H1 (cell line): ENCODE measurements at regions not wholly inside any gene's neighbourhood (a gene's known extent, or its start where the extent isn't known, plus 50 kb on each side); places are given as distances from the start of the nearest gene placed in this dataset.

Source experiments
- CTCF ChIA-PET: fragments of 300-600 bp; sonication (Branson Sonifier 250); formaldehyde crosslinking; loops from one replicate; lab custom pipeline; 2021; ENCODE audit not compliant: partially characterized antibody; lab: Charles Lee
- POLR2A ChIA-PET: fragments of 300-600 bp; sonication (Branson Sonifier 250); formaldehyde crosslinking; loops from one replicate; lab custom pipeline; 2021; ENCODE audit warnings: inconsistent platforms; ENCODE audit not compliant: partially characterized antibody; lab: Charles Lee
- DNase-seq, 2 experiments: peaks; one replicate each; pipeline versions ENCODE4 v3.0.0 to v3.0.0-alpha.2; 2010 to 2022; ENCODE audit warnings: low spot score in 2 of 2, low read depth in 1 of 2, mixed read lengths in 1 of 2
- FAIRE-seq: peaks from 2 replicates; lab custom pipeline; 2011; peaks lifted over from hg19 to GRCh38; lab: Jason Lieb, UNC
- H2AFZ ChIP-seq: 2 replicates; pipeline ENCODE4 v1.8.1; 2012; ENCODE audit warnings: low read length, inconsistent platforms
- H2AK5ac ChIP-seq: 2 replicates; pipeline ENCODE4 v1.6.1; 2013; ENCODE audit warnings: low read depth, low read length
- H2BK120ac ChIP-seq: replicated peaks from 2 replicates; pipeline ENCODE3; 2013; ENCODE audit warnings: low read depth, low read length, inconsistent platforms
- H2BK12ac ChIP-seq: 2 replicates; pipeline ENCODE4 v1.6.1; 2013; ENCODE audit warnings: low read depth, low read length
- H2BK15ac ChIP-seq: 2 replicates; pipeline ENCODE4 v1.6.1; 2013; ENCODE audit warnings: low read length
- H2BK20ac ChIP-seq: 2 replicates; pipeline ENCODE4 v1.6.1; 2013; ENCODE audit warnings: low read length
- H2BK5ac ChIP-seq: 2 replicates; pipeline ENCODE4 v1.6.1; 2013; ENCODE audit warnings: low read depth, low read length
- H3K14ac ChIP-seq: 2 replicates; pipeline ENCODE4 v1.6.1; 2013; ENCODE audit warnings: inconsistent platforms; ENCODE audit not compliant: insufficient read length
- H3K18ac ChIP-seq: 2 replicates; pipeline ENCODE4 v1.6.1; 2013; ENCODE audit warnings: low read length; ENCODE audit errors: extremely low read depth
- H3K23ac ChIP-seq: 2 replicates; pipeline ENCODE4 v1.6.1; 2013; ENCODE audit warnings: inconsistent platforms; ENCODE audit not compliant: insufficient read length
- H3K23me2 ChIP-seq: 2 replicates; pipeline ENCODE4 v1.6.1; 2013; ENCODE audit warnings: low read depth, low read length
- H3K27ac ChIP-seq: 2 replicates; pipeline ENCODE4 v1.6.1; 2011; ENCODE audit warnings: low read depth, low read length, inconsistent platforms
- H3K27me3 ChIP-seq, 4 experiments: replicated peaks in 1 of 4; 1 replicate in 1 of 4; 2 replicates in 3 of 4; pipeline versions ENCODE4 v1.6.1 to v1.8.1; 2011 to 2013; ENCODE audit warnings: low read length in 3 of 4, mild to moderate bottlenecking in 3 of 4, inconsistent platforms in 2 of 4, mixed read lengths in 2 of 4, moderate library complexity in 1 of 4; ENCODE audit not compliant: control insufficient read depth in 3 of 4, insufficient read depth in 3 of 4; ENCODE audit errors: extremely low read depth in 1 of 4
- H3K36me3 ChIP-seq, 4 experiments: 2 replicates each; pipeline versions ENCODE4 v1.6.1 to v1.8.1; 2011 to 2013; ENCODE audit warnings: mild to moderate bottlenecking in 4 of 4, low read length in 3 of 4, moderate library complexity in 2 of 4, control low read depth in 1 of 4, inconsistent platforms in 1 of 4; ENCODE audit not compliant: insufficient read depth in 4 of 4, control insufficient read depth in 2 of 4
- H3K4ac ChIP-seq: replicated peaks from 2 replicates; pipeline ENCODE3; 2013; ENCODE audit warnings: low read length, low read depth, mixed read lengths, inconsistent platforms; ENCODE audit not compliant: insufficient read length
- H3K4me1 ChIP-seq, 4 experiments: replicated peaks in 1 of 4; 1 replicate in 1 of 4; 2 replicates in 3 of 4; pipeline versions ENCODE4 v1.6.1 to v1.8.1; 2011 to 2013; ENCODE audit warnings: low read length in 3 of 4, inconsistent platforms in 2 of 4, mixed read lengths in 1 of 4; ENCODE audit not compliant: insufficient read depth in 4 of 4, control insufficient read depth in 3 of 4
- H3K4me2 ChIP-seq, 2 experiments: 2 replicates each; pipeline versions ENCODE4 v1.6.1 to v1.8.1; 2011 to 2013; ENCODE audit warnings: low read depth in 2 of 2, low read length in 2 of 2, control low read depth in 1 of 2, inconsistent platforms in 1 of 2, mild to moderate bottlenecking in 1 of 2; ENCODE audit not compliant: insufficient read depth in 1 of 2
- H3K4me3 ChIP-seq, 4 experiments: fragments of 200-600, 300-600 bp in 1 of 4; sonication (generic), shearing (Covaris generic), sonication (Bioruptor Twin) in 1 of 4; 2 replicates each; pipeline versions ENCODE4 v1.5.1 to v1.8.1; 2011 to 2016; ENCODE audit warnings: low read length in 4 of 4, low read depth in 3 of 4, control low read depth in 2 of 4, inconsistent platforms in 2 of 4, mild to moderate bottlenecking in 2 of 4, mixed read lengths in 1 of 4, moderate library complexity in 1 of 4; ENCODE audit not compliant: insufficient read depth in 2 of 4; ENCODE audit errors: extremely low read depth in 1 of 4
- H3K56ac ChIP-seq: replicated peaks from 2 replicates; pipeline ENCODE3; 2013; ENCODE audit warnings: low read depth, mild to moderate bottlenecking, mixed read lengths, low read length, inconsistent platforms; ENCODE audit not compliant: insufficient read length
- H3K79me1 ChIP-seq: 2 replicates; pipeline ENCODE4 v1.6.1; 2013; ENCODE audit warnings: low read depth, low read length, control low read depth
- H3K79me2 ChIP-seq, 2 experiments: 2 replicates each; pipeline versions ENCODE4 v1.6.1 to v1.8.1; 2012 to 2013; ENCODE audit warnings: low read length in 2 of 2, mild to moderate bottlenecking in 2 of 2, inconsistent platforms in 1 of 2; ENCODE audit not compliant: insufficient read depth in 2 of 2, control insufficient read depth in 1 of 2
- H3K9ac ChIP-seq, 4 experiments: replicated peaks in 1 of 4; 1 replicate in 1 of 4; 2 replicates in 3 of 4; pipeline versions ENCODE4 v1.6.1 to v1.8.1; 2011 to 2013; ENCODE audit warnings: low read depth in 3 of 4, low read length in 3 of 4, control low read depth in 2 of 4, mild to moderate bottlenecking in 2 of 4, moderate library complexity in 2 of 4, inconsistent platforms in 1 of 4; ENCODE audit errors: extremely low read depth in 1 of 4
- H3K9me3 ChIP-seq, 2 experiments: 2 replicates each; pipeline versions ENCODE4 v1.6.1 to v1.8.1; 2012 to 2013; ENCODE audit warnings: mild to moderate bottlenecking in 2 of 2, moderate library complexity in 2 of 2, control low read depth in 1 of 2, inconsistent platforms in 1 of 2, low read depth in 1 of 2, low read length in 1 of 2, mixed read lengths in 1 of 2; ENCODE audit not compliant: insufficient read depth in 2 of 2
- H4K20me1 ChIP-seq, 2 experiments: replicated peaks in 1 of 2; 2 replicates each; pipeline versions ENCODE3 to v1.8.1; 2011 to 2013; ENCODE audit warnings: inconsistent platforms in 2 of 2, low read length in 2 of 2, mild to moderate bottlenecking in 1 of 2; ENCODE audit not compliant: insufficient read depth in 2 of 2, control insufficient read depth in 1 of 2
- H4K5ac ChIP-seq: 2 replicates; pipeline ENCODE4 v1.6.1; 2013; ENCODE audit warnings: low read length, low read depth, mixed read lengths, inconsistent platforms; ENCODE audit not compliant: insufficient read length
- H4K8ac ChIP-seq: 2 replicates; pipeline ENCODE4 v1.8.0; 2013; ENCODE audit warnings: mild to moderate bottlenecking, moderate library complexity, low read length, inconsistent platforms; ENCODE audit not compliant: insufficient read depth; ENCODE audit errors: extremely low read depth
- H4K91ac ChIP-seq: replicated peaks from 2 replicates; pipeline ENCODE3; 2013; ENCODE audit warnings: low read length, mixed read lengths, inconsistent platforms; ENCODE audit not compliant: insufficient read length
- BCL11A ChIP-seq, 2 experiments: IDR thresholded peaks; one replicate each; pipeline ENCODE4 v1.6.1; 2011; ENCODE audit warnings: low read depth in 2 of 2, low read length in 2 of 2, mild to moderate bottlenecking in 2 of 2
- CHD1 ChIP-seq: IDR thresholded peaks from 2 replicates; pipeline ENCODE4 v1.6.1; 2012; ENCODE audit warnings: low read depth, low read length, improper control_type of control experiment
- EGR1 ChIP-seq: IDR thresholded peaks from 2 replicates; pipeline ENCODE4 v1.6.1; 2011; ENCODE audit warnings: low read depth, low read length, borderline replicate concordance
- HDAC2 ChIP-seq, 2 experiments: fragments of 300-600 bp in 1 of 2; sonication (generic) in 1 of 2; IDR thresholded peaks; 2 replicates each; pipeline ENCODE4 v1.6.1; 2011 to 2012; ENCODE audit warnings: low read depth in 2 of 2, low read length in 2 of 2, mild to moderate bottlenecking in 2 of 2, moderate library complexity in 2 of 2, borderline replicate concordance in 1 of 2, inconsistent platforms in 1 of 2
- MAFK ChIP-seq: IDR thresholded peaks from 2 replicates; pipeline ENCODE4 v1.6.1; 2012; ENCODE audit warnings: low read depth, mild to moderate bottlenecking, improper control_type of control experiment, low read length
- NANOG ChIP-seq: IDR thresholded peaks from 2 replicates; pipeline ENCODE4 v1.6.1; 2011; ENCODE audit warnings: low read length, low read depth, mild to moderate bottlenecking, inconsistent platforms; ENCODE audit not compliant: insufficient read depth, poor library complexity, severe bottlenecking
- TCF12 ChIP-seq: IDR thresholded peaks from 2 replicates; pipeline ENCODE4 v1.6.1; 2011; ENCODE audit warnings: low read depth, mild to moderate bottlenecking, low read length
- USF2 ChIP-seq: IDR thresholded peaks from 2 replicates; pipeline ENCODE4 v1.6.1; 2011; ENCODE audit warnings: low read length, improper control_type of control experiment
- ZNF274 ChIP-seq: IDR thresholded peaks from 2 replicates; pipeline ENCODE4 v1.7.0; 2012; ENCODE audit warnings: low read length, borderline replicate concordance; ENCODE audit errors: extremely low read depth
- WGBS, 2 experiments: shearing (Covaris generic) in 1 of 2; methylation state at CpG; one replicate each; pipeline versions ENCODE4 v1.1.6 to v1.1.7; 2013 to 2015; ENCODE audit warnings: low lambda C conversion rate in 2 of 2, mixed read lengths in 2 of 2, inconsistent platforms in 1 of 2, low coverage in 1 of 2, missing lambda C conversion rate in 1 of 2; ENCODE audit not compliant: insufficient replicate concordance in 2 of 2, insufficient coverage in 1 of 2, insufficient read length in 1 of 2; ENCODE audit errors: extremely low coverage in 1 of 2, missing lambda C conversion rate in 1 of 2; 5-methylcytosine and 5-hydroxymethylcytosine counted together
- TF ChIP-seq, protein P1 (sequence below): IDR thresholded peaks from 2 replicates; pipeline ENCODE4 v1.6.1; 2011; ENCODE audit warnings: low read depth, mild to moderate bottlenecking, low read length; ENCODE audit not compliant: insufficient read depth
- TF ChIP-seq, protein P2 (sequence below): IDR thresholded peaks from 2 replicates; pipeline ENCODE4 v1.6.1; 2012; ENCODE audit warnings: inconsistent platforms

GRCh38 chr14:35973770-35974169 lies 147.6 kb downstream of the BRMS1L start:
- H3K36me3 ChIP-seq, result no peaks in the 10 kb centered on the region
- H3K27ac ChIP-seq, result no peak overlapping the region
- no peak overlapping the region for H2BK20ac ChIP-seq
- ChIA-PET CTCF (interaction anchor here (0.6 to 2.6 kb wide), 4 partner anchors 11 to 92 kb away, joined by 3 to 12 read pairs (median 4); no protein-coding TSS in a partner anchor), POLR2A (no interaction called here)
- H2BK5ac ChIP-seq, result no peak overlapping the region
- no peak overlapping the region for H3K23ac ChIP-seq
- no peak overlapping the region for H4K8ac ChIP-seq
- FAIRE-seq, result no peak
- H3K23me2 ChIP-seq, result no peaks in the 10 kb centered on the region
- no peak overlapping the region for H3K14ac ChIP-seq
- H3K56ac ChIP-seq, result no peak overlapping the region
- no peak overlapping the region for H2AFZ ChIP-seq
- no peak overlapping the region for H4K91ac ChIP-seq
- H3K9ac ChIP-seq, result no peak overlapping the region
- no peak overlapping the region for H4K5ac ChIP-seq
- H3K4me3 ChIP-seq, result no peak overlapping the region
- no peak overlapping the region for H3K4me2 ChIP-seq
- H3K9me3 ChIP-seq, result peaks cover 0 to 2% of the 10 kb centered on the region in 2 experiments; a peak in 2 of 4 replicates
- no peak overlapping the region for H2AK5ac ChIP-seq
- no peak overlapping the region for H2BK120ac ChIP-seq
- H3K27me3 ChIP-seq, result no peaks in the 10 kb centered on the region
- no peaks in the 10 kb centered on the region for H3K79me2 ChIP-seq
- no peaks in the 10 kb centered on the region for H4K20me1 ChIP-seq
- H2BK12ac ChIP-seq, result no peak overlapping the region
- DNase-seq, result no peak
- no peaks in the 10 kb centered on the region for H3K79me1 ChIP-seq
- TF ChIP-seq MAFK, result no peak
- TF ChIP-seq, protein P1, sequence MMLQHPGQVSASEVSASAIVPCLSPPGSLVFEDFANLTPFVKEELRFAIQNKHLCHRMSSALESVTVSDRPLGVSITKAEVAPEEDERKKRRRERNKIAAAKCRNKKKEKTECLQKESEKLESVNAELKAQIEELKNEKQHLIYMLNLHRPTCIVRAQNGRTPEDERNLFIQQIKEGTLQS, result no peak
- TF ChIP-seq NANOG, result no peak
- no peak for TF ChIP-seq CHD1
- no peak for TF ChIP-seq TCF12
- TF ChIP-seq HDAC2 (IDR thresholded peaks at IDR 0.05; ENCODE audit: borderline replicate concordance in 1 of 2, low read depth in 2 of 2, low read length in 2 of 2), result no peak
- TF ChIP-seq EGR1, result no peak
- TF ChIP-seq USF2, result no peak
- TF ChIP-seq, protein P2, sequence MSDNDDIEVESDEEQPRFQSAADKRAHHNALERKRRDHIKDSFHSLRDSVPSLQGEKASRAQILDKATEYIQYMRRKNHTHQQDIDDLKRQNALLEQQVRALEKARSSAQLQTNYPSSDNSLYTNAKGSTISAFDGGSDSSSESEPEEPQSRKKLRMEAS, result no peak
- TF ChIP-seq BCL11A (IDR thresholded peaks at IDR 0.05; ENCODE audit: low read depth in 2 of 2, low read length in 2 of 2), result no peak
- TF ChIP-seq ZNF274, result no peak
- WGBS, 2 experiments, result 92% methylated on average over 1 of the region's 1 CpG; no CpG with 5 or more reads in 1 of the 2 experiments
- no peak overlapping the region for H3K4ac ChIP-seq
- no peaks in the 10 kb centered on the region for H3K4me1 ChIP-seq
- H3K18ac ChIP-seq, result no peak overlapping the region
- no peak overlapping the region for H2BK15ac ChIP-seq
